Nucleus accumbens (tissue), 56 donors: ENCODE measurements at regions not wholly inside any gene's neighbourhood (a gene's known extent, or its start where the extent isn't known, plus 50 kb on each side); places are given as distances from the start of the nearest gene placed in this dataset.
"Not testable (repeated sequence)": the region's sequence is repeated elsewhere in the genome, so short reads cannot be mapped to it uniquely, and the experiment has no call there.

Experiments
- DNase-seq, 56 donors: peaks; one replicate each; lab custom pipeline; 2025; lab: John Stamatoyannopoulos, UW

DNA sequence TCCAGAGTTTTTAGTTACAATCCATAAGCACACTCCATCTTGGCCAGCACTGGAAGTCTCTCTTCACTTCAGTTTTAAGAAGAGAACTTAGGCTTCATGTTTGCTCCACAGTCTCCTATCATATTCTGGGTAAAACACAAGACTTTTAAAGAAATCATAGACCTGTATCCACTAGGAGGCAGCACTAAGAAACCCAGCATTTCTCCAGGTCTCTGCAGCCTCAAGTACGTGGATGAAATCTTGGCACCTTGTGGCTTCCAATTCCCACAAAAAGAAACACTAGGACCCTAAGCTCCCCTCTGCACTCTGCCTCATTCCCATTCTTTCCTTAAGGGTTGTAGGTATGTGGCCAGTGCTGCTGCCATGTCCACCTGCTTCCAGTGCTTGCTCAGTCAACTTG lies 367.3 kb upstream of the CASK start:
- no peak for DNase-seq

DNA sequence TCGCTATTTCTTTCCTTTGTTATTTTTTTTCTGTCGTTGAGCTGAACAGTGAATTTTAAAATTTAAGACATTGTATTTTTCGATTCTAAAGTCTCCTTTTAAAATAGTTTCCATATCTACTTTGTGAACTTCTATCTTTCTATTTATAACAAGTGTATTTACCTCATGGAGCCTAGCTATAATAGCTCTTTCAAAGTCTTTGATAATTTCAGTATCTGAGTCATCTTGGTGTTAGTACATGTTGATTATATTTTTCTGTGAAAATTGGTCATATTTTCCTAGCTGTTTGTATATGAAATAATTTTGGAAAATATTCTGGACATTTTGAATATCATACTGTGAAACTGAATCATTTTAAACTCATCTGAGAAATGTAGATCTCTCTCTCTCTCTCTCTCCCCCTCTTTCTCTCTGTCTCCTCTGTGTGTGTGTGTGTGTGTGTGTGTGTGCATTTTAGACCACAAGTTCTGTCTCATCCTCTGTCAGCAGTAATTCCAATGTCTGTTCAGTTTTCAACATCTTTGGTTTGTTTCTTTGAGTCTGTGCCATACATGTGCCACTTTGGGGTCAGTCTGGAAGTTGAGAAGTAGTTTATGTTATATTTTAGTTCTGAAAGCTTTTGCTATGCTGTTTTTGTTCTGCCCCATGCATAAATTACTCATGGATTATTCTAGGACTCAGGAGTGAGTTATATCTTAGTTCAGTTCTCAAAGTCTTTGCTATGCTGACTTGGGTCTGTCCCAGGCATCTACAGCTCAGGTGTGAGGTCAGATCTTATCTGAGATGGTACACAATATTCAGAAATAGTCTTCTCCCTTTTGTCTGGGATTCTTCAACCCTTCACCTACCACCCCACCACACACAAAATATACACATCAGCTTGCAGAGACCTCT lies 366.4 kb upstream of the CASK start:
- no peak for DNase-seq

DNA sequence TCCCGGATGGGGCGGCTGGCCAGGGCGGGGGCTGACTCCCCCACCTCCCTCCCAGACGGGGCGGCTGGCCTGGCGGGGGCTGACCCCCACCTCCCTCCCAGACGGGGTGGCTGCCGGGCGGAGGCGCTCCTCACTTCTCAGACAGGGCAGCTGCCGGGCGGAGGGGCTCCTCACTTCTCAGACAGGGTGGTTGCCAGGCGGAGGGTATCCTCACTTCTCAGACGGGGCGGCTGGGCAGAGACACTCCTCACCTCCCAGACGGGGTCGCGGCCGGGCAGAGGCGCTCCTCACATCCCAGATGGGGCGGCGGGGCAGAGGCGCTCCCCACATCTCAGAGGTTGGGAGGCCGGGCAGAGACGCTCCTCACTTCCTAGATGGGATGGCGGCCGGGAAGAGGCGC lies 362.3 kb upstream of the CASK start:
- not testable (repeated sequence) for DNase-seq

DNA sequence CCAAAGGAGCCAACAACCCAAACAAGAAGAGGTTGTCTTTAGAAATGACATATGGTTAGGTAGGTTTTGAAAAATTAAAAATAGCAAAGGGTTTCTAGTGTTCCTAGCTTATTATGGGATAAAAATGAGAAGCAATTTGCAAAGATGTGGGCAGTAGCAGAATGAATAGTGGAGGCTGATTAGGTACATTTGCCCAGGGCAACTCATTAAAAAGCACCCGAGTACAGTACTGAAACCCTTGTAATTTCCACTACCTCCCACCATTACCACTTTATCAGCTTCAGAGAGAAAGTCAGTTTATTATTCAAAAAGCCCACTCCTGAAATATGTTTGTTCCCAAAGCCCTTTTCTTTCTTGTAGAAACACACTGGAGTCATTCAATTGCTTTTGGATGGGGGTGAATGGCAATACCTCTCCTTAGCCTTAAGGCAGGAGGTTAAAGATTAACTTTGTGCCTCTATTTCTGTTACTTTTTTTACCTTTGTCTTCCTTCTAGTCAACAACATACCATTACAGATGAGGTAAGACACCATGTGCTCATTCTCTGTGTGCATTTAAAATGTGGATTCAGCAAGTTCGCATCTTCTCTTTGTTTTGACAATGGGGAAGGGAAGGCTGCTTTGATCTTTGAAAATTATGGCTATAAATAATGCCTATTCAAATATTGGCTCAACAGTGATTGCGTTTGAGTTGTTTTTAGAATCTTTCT lies 353.8 kb upstream of the CASK start:
- DNase-seq, result no peak

DNA sequence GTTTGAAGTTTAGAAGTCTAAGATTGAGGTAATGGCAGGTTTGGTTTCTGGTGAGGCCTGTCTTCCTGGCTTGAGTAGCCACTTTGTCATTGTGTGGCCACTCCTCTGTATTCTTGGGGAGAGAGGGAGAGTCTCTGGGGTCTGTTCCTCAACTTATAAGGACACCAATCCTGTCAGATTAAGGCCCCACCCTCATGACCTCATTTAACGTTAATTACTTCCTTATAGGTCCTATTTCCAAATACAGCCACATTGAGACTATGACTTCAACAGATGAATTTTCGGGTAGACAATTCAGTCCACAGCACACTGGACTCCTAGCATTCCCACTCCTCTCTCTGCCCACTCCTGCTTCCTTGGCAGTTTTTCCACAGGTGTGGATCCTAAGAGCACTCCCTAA lies 350.8 kb upstream of the CASK start:
- DNase-seq, result no peak

DNA sequence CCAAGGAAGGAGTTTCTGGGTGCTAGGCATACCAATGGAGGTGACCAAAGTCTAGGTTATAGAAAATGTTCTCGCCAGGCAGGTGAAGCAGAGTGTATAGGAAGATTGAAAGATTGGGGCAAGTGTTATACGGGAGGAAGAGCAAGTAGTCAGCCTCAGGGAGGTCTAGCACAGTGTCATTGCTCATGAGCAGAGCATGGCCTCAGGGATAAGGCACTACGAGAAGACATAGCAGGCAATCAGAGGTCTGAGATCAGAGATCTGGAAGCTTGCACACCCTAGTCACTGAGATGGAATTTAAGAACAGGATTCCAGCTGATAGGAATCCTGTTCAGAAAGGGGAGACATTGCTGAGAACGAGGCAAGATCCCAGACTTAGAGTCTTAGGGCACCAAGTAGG lies 350.0 kb upstream of the CASK start:
- no peak for DNase-seq

DNA sequence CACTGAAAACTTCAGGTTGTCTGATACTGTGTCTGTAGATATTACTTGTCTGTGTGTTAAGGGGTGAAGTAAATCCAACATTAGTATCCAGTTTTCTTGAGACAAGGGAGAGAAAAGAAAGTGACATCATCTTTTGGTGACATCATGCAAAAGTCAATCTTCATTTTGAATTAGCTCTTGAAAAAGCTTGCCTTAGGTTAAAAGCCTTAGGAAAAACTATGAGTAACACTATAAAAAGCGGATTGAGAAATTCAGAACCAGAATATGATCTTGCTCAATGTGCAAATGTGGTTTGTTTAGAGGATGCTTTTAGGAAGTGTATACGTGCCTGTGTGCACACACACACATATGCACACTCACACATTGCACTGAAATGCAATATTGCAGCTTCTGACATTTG lies 345.8 kb upstream of the CASK start:
- DNase-seq, result no peak

DNA sequence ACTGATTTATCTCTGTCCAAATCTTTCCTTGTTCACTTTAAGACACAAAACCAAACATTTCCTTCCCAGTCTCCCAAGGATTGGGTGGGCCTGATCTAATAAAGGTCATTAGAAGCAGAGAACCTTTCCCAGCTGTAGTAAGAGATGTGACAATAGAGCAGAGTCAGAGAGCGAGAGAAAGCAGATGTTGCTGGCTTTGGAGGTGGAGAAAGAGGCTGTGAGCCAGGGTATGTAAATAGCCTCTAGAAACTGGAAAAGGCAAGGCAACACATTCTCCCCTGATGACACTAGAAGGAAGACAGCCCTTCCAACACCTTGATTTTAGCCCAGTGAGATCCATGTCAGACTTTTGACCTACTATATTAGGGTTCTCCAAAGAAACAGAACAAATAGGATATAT lies 337.5 kb upstream of the CASK start:
- no peak for DNase-seq

DNA sequence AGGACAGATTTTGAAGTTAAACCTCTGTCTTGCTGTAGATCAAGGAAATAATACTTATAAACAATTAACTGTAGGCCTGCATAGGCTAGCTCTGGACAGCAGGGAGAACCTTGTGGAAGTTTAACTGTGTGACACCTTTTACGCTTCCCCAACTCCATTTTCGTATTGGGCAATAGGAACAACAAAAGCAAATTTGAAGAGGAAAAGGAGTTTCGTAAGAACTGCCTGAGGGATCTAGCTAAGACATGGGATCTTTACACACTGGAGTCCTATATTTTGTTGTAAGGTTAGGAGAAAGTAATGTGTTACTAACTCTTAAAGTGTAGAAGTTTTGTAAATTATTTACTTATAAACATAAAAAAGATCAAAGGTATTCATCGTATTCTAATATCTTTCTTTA lies 324.9 kb upstream of the CASK start:
- DNase-seq, result no peak

DNA sequence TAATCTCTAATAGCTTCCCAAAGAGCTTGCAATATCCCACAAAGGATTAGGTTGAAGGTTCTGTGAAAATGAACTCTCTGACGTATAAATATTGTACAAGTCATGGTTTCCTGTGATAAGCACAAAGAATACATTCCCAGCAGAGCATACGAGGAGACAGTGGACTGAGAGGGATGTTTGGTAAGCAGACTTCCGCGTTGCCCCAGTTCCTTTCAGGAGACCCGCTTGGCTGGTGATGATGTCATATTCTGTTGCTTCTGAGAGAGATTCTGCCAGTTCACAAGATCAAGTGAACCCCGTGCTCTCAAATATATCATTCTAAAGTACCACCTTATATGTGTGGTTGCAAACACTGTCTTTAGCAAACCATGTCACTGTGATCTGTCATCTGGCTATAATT lies 323.9 kb upstream of the CASK start:
- no peak for DNase-seq

DNA sequence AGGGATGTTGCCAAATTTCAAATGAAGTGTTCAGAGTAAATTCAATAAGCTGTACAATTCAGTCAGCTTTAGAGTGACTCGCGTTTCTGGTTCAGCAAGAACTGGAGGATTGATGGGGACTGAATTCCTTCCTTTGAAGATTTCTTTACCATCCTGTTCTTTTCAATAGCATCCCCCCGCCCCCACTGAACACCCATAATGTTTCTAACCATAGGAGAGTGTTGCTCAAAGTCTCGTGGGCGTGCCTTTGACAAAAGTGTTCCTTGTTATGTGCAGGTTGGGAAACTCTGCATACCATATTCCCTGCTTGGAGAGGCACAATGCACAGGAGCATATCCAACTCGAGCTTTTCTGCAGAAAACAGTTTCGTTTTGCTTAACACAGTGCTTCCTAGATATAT lies 323.5 kb upstream of the CASK start:
- DNase-seq, result peak in 17 of 56 donors; percentile 0 to 20 (median 2)

DNA sequence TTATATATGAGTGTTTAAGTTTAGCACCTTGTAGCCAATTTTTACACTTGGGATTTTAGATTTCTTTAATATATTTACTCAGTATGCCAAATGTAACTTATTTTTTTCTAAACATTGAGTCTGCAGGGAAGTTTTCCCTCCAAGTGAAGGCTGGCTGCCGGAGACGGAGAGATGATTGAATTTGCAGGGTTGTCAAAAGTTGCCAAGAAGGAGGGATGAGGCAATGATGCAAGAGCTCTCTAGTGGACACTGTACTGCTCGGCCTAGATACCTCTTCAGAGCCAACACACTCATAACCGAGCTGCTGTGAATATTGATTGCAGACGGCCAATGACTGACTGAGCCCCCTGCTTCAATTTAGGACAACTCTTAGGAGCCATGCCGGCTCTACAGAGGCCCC lies 318.6 kb upstream of the CASK start:
- no peak for DNase-seq

DNA sequence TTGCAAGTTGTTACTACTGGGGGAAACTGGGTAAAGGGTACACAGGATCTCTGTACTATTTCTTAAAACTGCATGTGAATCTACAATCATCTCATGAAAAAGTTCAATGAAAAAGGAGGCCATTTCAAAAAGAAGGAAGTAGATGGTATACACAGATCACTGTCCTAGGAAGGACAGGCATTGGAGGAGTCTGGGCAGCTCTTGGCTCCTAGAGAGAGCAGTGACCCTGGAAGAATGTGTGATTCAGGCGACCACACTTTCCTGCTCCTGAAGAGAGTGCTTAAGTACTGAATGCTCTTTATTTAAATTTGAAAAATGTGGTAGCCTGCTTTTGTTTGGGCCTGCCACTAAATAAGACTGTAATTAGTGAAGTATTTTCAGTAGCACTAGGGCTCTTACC lies 318.1 kb upstream of the CASK start:
- no peak for DNase-seq

DNA sequence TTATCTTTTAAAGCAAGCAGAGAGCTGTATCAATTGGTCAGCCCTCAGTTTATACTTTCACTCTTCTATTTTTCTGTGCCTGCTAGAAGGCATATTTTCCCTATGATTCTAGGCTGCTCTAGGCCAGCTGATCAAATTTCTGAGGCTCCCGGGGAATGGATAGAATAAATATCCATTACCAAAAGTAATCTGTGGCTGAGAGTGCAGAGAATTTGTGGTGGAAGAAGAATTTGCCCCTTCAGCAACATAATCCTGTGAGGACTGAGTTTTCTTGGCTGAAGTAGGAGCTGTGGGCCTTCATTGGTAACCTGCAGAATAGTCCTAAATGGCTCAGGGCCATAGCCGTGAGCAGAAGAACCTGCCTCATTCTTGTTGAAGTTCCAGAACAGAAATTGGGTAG lies 314.6 kb upstream of the CASK start:
- no peak for DNase-seq

DNA sequence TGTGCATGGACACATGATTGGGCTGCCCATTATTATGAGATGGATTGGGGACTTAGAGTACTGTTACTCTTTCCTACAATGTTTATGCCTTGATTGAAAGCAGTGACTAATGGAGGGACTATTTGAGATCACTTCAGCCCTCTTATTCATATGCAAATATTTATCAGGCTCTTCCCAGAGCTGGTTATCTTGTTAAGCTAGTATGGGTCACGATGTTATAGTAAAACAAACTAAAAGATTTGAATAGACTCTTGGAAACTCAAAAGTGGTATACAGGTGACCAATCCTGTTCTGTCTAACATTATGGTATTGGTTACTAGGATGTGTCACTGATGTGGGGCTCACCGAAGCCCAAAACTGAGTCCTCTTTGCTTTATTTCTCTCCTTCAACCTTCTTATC lies 306.2 kb upstream of the CASK start:
- no peak for DNase-seq

DNA sequence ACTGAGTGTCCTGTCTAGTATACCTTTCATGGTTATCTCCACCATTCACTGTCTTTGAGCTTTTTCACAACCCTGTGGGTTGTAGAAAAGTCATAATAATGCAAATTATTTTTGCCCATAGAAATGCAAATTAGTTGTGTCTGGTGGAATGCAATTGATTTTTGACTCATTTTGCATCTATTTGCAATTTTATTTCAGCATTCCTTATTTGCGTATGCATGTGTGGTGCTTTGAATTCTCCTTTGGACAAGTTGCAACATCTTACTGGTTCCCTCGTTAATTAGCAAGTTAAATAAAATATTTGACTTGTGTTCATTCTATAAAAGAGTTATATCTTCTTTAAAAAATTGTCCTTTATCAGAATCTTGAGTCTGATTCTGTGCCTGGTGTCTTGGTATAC lies 297.3 kb upstream of the CASK start:
- no peak for DNase-seq

DNA sequence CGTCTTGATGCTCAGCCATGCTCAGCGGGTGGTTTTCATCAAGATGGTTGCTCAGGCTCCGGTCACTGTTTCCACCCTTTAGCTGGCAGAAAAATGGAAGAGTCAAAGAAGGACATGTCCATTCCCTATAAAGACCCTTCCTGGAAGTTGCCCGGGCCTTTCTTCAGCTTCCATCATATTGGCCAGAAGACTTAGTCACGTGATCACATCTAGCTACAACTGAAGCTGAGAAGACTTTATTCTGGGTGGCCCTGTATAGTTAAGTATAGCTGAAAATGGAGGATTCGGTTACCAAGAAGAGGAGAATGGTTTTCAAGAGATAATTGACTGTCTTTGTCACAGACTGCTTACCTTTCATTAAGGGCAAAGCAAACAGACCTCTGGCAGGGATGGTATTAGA lies 296.7 kb upstream of the CASK start:
- no peak for DNase-seq

DNA sequence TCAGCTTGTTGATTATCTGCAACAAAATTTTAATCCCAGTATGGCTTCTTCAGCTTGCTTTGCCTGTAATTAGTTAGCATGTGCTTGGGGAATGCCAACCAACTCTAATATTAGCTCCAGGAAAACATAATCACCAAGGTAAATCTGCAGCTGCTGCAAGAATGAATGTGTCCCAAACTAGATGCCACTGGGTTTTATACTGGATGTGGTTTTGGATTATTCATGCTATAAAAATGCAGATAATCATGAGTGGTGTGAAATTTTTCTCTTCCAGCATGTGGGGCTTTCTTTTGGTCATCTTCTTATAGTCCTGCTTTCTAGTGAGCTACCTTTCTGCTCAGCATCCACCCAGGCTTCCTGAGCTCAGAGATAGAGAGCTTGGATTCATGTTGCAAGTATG lies 295.9 kb upstream of the CASK start:
- no peak for DNase-seq

DNA sequence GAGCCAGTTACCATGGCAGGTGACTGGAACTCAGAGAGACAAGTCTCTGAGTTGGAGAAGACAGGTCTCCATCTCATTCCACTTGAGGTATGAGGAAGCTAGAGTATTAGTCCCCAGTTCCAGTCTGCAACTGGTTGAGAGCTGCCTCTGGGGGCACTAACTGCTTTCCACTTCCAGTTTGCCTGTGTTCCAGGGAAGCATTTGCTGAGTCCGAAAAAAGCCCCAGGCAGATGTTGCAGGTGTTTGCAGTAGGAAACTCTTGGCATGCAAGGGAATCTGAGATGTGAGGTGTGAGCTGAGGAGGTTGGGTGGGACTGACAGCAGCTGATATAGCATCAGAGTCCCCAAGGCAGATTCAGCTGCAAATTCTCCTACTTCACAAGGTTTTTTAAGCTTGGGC lies 272.2 kb upstream of the CASK start:
- no peak for DNase-seq

DNA sequence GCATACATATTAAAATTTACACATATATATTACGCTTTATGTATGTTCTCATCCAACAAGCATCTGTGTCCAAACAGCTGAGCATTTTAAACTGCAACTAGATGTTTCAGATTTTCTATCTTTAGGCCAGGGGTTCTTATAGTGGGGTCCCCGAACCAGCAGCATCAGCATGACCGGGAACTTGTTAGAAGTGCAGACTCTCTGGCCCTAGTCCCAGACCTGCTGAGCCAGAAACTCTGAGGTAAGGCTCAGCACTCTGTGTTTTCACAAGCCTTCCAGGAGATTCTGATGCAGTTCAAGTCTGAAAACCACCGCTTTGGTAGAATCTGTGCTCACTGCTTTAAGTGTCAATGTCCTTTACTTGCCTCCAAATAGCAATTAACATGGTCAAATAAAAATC lies 266.2 kb upstream of the CASK start:
- peak in 1 of 56 donors; percentile 2 for DNase-seq

DNA sequence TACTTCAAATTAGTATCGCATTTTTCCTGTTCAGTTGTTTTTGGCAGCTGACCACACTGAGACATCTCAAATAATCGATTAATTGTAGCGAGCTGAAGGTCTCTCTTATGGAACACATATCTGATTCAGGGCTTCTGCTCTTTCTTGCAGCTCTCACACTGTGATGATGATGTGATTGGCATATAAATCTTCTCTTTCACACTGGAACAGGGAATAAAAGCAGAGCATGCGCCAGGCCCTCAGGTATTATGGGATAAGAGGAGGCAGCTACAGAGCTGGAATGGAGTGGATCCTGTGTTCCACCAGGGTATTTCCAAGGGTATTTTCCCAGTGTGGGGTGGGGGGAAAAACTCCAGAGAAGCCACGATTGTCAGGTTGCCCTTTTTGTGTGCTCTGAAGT lies 265.4 kb upstream of the CASK start:
- no peak for DNase-seq

DNA sequence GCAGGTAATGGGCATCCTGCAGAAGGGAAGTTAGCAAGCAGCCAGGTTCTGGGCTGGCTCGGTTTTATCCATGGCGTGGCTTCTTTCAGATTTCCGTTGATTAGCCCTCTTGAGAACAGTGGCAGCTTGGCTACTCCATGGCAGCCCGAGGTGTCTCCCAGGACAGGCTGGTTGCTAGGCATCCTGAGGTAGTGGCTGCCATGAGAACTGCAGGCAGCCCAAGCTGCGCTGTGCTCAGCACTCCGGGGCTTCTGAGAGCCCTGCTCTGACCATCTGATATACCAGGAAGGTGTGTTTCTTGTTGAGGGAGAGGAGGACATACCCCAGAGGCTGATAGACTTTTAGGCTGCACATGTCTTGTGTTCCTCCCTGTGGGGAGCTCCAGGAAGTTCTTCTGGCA lies 253.4 kb upstream of the CASK start:
- DNase-seq, result peak in 1 of 56 donors; percentile 1
